ENCODE measurements at regions not wholly inside any gene's neighbourhood (a gene's known extent, or its start where the extent isn't known, plus 50 kb on each side); places are given as distances from the start of the nearest gene placed in this dataset.
"Not testable (repeated sequence)": the region's sequence is repeated elsewhere in the genome, so short reads cannot be mapped to it uniquely, and the experiment has no call there.

DNA sequence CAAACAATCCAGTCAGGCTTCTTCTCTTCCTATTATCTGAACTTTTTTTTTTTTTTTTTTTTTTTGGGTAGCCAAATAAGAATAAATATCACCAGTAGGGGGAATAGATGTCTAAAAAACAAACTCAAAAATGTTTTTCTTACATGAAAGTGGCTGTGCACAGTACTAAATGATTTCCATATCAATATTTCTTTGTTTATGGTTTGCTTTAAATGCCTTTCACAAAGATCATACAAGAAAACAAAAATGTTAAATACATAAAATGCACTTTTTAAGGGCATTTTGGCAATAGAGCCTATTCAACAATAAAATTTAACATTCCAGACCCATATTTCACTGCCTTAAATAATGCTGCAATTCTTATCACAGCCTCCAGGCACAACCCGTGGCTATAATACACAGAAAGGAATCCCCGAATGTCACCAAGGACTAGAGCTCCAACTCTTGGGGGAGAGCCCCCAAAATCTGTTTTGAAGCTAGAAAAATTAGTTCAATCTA is 91.1 kb upstream of the TBCA start:
- DNase-seq: peak; percentile 37 to 54

DNA sequence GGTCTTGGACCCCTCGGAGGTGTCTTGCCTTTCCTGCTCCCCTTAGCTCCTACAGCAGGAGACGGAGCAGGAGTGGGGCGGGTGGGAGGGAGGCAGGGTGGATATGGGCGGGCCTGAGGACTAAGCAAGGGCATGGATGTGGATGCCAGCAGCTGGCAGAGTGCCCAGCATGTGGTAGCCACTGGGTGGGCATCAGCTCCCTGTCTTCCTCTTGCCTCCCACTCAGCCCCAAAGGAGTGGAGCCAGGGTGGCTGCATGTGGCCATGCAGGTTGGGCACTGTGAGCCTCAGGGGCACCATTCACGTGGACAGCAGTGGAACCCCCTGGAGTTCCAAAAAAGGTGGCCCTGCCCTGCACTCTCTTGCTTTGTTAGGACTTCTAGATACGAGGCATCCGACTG is 90.1 kb upstream of the TBCA start:
- no peak for DNase-seq

DNA sequence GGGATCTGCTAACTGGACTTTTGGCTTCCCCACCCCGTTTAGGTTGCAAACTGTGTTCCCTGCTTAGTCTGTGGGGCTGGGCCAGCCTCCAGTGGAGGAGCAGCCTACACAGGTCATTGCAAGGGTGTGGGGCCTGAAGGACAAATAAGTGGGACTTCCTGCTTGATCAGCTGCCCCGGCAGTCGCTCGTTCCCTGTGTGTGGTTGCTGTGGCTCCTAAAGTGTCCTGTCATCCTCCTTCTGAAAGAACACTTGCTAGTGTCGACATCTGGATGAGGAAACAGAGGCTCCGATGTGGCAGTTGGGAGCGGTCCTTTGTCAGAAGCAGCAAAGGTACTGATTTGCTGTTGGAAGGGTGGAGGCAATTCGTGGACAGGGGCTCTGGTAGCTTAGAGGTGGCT is 88.9 kb upstream of the TBCA start:
- DNase-seq: no peak

DNA sequence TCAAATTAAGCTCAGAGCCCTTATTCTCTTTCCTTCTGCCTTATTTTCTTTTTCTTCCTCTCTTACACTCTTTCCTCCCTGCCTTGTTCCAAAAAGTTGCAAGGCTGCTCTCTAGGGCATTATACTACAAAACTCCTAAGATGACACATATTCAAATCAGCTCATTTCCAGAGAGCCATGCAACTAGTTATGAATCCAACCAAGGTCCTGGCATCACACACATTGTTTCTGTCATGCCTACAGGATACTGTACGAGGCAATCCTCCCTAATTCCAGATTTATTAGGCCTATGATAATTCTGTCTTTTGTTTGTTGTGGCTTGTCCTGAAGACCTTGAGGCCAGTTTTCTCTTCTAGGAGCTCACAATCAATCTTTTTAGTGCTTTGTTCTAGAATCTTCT is 87.0 kb upstream of the TBCA start:
- DNase-seq: no peak

DNA sequence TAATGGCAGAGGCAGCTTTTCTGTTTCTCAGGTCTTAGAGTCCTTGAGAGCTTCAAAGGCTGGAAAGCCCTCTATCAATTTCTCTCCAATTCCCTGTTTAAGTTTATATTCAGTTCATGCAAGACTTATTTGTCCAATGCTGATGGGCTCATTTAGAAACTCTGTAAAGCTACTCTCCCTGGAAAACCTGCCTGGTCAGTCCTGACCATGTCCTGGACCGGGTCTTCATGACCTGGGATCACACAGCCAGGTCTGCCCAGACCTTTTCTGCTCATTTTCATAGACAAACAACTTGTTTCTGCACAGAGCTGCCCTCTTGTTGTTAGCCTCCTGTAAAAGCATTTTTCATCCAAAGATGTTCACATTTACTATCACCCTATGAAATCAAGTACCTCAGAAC is 85.4 kb upstream of the TBCA start:
- no peak for DNase-seq

DNA sequence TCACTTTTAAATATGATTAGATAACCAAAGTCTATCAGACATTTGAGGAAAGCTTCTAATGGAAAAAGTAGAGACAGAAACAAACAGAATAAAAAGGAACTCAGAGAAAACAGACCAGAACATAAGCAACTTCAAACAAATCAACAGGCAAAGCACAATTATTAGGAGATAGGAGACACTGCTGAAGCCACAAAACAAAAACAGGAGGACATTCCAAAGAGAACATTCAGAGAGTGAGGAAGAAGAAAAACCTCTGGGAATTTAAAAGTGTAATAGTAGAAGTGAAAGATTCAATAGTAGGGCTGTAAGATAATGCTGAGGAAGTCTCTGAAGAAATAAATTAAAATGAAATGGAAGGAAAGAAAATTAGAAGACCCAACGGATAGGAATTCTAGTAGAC is 83.2 kb upstream of the TBCA start:
- no peak for DNase-seq

DNA sequence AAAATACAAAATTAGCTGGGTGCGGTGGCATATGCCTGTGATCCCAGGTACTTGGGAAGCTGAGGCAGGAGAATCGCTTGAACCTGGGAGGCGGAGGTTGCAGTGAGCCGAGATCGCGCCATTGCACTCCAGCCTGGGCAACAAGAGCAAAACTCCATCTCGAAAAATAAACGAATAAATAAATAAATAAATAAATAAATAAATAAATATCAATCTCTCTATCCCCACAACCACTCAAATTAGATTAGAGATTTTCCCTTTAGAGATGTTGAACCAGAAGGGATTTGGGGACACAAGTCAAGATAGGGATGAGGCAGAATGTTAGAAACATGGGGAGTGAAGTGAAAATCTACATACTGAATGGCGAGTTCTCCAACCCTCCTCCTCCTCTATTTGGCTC is 82.5 kb upstream of the TBCA start:
- DNase-seq: not testable (repeated sequence)

DNA sequence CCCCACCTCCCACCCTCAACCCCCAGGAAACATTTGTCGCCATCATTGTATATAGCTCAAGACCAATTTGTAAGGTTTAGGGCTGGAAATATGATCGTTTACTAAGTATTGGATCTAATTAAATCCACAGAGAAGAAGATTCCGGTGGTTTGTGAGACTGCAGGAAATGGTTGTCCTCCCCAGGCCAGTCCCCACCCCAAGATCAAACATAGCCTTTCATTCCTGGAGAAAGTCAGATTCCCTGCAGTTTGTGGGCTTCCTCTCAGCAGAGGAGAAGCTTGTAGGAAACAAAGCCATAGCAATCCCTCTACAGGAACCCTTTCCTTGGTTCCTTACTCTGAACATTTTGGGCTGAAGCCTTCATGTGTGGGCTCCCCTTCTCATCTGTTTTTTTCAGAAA is 79.2 kb upstream of the TBCA start:
- no peak for DNase-seq

DNA sequence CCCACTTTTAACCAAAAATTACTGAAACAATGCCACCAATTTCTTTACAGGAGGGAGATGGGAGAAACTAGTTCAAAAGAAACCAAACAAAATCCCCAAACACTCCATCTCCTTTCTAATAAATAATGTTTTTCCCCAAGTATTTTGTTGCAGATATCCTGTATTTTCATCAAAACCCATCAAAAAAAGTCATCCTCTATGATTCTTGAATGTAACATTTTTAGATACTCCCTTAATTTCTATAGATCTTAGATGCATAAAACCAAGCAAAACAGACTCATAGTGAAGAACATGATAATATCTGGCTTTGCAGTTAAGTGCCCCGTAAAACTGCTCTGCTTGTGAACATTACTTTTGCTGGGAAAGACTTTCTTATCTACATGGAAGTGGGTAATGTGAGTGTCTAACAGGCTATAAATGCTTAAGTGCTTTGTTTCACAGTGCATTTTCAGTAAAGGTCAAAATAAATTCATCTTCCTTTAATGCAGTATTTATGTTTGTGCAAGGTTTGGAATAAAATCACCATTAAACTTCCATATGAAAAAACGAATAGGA is 77.3 kb upstream of the TBCA start:
- no peak for DNase-seq

DNA sequence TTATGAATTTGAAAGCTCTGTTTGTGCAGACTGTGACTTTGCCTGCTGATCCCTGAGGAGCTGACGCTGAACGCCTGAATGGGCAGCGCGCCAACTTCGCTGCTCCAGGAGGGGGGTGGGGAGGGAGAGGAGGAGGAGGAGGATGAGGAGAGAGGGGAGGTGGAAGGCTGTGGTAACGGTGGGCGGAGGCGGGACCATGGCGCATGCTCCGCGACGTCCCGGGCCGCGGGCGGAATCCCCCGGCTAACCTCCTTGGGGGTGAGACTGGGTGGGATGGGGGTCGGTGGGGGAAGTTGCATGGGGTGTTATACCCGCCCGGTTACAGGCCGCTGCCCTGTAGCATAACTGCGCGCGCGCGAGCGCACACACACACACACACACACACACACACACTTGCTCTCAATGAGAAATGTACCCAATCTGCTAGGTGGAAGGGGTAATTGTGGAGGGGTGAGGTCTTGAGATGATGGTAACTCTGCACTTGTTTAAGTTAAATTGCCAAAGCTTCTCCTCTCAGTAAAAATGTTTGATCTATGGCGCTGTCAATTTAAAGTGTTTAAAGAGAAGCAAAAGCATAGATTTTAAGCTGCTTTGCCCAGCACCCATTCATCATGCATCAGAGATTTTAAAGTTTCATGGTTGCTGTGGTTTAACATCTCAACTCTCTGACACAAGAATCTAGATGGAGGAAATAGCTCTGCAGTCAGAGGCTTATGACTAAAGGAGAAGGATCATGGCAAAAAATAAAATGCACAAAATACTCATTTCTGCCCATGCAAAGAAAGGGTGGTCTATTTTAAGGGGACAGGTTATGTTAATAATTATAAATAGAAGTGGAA is 76.6 kb upstream of the TBCA start:
- DNase-seq: peak; percentile 11 to 19

DNA sequence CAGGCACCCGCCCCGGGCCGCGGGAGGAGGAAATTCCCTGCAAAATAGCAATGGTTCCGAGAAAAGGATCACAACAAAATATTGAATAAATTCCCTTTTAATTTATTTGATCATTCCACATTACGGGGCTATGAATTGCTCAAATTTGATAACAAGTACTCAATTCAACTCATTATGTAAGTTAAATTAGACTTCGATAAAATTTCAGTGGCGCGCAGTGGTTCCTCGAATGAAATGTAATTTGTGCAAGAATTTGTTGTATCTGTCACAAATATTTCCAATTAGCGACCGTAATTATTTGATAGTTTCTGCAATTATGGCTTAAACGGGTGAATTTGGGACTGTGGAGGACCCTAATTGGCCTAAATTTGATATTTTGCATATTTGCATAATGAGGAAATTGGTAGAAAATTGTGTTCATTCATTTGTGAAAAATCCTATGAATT is 76.0 kb upstream of the TBCA start:
- no peak for DNase-seq

DNA sequence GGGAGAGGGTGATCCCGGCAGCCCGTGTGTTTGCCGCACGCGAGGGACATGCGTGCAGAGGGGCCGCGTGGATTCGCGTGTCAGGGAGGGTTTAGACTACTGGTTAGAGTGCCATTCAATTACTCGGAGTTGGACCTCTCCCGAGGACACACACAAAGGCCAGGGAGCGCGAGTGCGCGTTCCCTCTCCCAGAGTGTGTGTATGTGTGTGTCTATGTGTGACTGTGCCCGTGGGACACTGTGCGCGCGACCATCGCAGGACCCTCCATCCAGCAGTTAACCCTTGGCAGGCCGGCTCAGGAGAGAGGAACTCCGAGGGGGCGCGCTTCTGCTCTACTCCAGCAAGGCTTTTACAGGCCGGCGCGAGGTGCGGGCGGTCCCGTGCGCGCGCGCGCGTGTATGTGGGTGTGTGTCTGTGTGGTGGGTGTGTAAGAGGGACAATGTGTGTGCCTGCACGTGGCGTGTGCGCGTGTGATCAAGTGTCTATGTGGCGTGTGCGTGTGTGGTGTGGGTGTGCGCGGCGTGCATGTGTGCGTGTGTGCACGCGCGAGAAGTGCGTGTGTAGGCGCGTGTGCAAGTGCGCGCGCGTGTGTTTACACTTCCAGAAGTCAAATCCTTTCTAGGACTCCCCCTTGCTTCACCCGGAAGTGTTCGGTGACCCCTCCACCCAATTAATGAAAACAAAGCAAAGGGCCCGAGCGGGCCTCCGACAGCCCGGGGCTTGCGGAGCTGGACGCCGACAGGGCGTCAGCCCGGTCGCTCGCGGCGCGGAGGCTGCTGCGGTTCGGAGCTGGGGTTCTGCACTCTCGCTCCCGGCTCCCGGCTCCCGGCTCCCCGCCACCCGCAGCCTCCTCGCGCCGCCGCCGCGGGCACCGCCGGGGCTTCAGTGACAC is 75.3 kb upstream of the TBCA start:
- DNase-seq: no peak

DNA sequence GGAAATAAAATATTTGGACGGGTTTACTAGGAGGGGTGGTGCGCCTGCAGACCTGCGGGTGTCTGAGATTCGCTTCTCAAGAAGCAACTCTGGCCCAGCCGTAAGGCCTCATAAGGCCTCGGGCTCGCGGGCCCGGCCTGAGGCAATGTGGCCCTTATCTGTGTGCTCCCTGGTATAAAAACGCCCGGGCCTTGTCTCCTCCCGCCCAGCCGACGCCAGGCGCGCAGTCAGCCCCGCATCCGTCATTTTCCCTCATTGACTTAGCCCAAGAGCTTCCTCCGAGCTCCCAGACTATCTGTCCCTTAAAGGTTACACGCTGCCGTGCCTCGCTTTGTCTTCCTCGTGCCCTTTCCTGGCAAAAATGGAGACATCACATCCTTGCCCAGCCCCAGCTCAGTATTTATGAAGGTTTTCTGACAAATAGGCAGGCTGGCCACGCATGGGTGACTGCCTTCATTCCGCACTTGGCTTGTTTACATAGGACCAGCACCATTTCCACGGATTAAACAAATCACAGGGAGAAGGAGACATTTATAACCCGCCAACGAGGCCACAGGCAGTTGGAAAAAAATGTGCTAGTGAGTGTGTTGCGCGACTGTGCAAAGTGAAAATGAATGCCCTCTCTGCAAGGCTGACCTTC is 74.5 kb upstream of the TBCA start:
- DNase-seq: no peak

DNA sequence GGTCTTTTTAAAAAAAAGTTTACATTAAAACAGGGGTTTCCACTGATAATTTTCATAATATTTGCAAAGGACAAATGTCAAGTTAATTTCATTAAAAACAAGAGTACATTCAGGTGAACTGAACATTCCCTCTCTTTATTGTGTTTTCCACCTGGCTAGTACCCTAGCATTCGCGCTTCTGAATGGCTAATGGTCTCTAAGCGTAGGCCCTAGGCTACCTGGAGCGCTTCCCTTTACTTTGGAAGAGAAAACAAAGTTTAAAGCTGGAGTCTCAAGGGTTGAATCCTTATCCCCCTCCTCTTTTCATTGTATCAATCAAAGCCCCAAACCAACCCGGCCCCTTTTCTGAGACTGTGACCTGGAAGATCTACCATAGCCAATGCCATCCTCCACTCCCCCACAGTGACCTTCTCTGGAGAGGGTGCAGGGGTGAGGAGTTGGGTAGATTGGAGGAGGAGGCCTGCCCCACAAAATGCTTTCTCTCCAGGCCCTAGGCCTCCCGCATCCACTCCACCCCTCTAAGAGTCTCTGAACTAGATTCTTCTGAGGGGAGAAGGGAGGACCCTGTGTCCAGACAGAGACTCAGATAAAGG is 73.3 kb upstream of the TBCA start:
- DNase-seq: no peak

DNA sequence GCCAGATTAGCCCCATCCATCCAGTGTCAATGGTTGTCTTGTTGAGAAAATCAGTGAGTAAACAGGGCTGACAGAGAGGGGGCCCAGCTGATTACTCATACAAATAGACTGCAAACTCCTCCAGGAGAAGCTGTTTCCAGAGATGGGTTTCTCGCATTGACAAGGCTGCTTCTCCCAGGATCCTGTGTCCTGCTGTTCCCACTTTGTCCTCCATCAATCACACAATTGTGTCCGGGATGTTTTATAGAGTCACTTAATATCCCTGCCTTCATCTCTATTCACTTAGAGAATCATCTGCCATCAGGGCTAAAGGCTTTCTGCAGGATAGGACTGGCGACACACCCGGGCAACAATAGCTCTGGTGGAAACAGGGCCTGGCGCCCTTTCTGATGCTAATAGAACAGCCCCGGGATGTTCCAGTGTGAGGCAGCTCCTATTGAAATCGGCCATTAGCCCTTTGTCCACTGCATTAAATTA is 71.7 kb upstream of the TBCA start:
- no peak for DNase-seq

DNA sequence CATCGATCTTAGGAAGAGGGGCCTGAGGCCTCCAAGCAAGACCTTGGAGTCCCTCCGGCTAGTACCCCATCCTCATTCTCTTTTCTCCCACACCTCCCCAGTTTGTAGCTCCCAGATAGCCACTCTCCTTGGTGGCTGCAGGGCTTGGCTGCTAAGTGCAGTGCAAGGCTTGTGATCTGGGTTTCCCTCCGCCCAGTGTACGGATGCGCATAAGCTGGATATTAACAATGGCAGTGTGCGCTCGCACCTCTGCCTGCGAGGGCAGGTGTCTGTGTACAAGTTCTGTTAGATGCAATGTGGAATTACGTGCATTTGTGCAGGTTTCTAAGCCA is 71.0 kb upstream of the TBCA start:
- DNase-seq: no peak

DNA sequence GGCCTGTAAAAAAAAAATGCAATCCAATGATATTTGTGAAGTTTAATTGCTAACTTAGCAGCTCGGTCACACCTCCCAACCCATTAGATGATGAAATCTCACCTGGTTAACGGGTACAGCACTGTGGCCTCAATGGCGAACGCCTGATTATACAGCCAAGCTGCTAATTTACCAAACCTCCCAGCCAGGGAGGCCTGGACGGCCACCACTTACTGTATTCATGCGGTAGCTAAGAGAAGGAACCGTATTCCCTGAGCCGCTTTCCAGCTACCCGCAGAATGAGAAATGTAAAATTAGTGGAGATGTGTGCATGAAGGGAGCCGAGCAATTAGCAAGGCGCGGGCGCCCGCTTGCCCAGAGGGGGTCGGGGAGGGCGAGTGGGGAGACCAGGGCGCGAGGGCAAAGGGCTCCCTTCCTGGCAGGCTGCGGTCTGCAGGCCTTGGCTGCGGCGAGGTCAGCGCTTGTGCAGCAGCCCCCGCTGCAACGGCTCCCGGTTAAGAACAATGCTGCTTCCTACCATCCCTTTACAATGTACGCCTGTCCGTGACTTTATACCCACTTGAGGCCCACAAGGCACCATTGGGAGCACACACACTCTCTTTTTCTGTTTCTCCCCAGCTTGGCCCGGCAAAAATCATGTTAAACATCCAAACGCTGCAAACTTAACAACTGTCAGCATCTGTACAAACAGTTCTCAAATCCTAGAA is 70.4 kb upstream of the TBCA start:
- no peak for DNase-seq

DNA sequence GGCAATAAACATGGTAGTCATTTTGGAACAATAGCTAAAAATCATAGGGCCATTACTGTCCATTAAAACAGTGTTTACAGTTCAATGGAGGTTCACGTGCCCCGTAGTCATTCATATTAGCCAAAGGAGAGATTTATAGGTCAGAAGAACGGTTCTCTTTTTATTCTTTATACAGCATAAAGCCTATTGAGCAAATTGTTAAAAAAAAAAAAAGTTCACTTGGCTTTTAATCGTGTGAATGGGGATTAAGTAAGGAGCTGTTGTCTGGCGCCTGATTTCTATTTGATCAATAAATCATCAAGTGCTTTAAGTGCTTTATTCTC is 69.1 kb upstream of the TBCA start:
- DNase-seq: no peak

DNA sequence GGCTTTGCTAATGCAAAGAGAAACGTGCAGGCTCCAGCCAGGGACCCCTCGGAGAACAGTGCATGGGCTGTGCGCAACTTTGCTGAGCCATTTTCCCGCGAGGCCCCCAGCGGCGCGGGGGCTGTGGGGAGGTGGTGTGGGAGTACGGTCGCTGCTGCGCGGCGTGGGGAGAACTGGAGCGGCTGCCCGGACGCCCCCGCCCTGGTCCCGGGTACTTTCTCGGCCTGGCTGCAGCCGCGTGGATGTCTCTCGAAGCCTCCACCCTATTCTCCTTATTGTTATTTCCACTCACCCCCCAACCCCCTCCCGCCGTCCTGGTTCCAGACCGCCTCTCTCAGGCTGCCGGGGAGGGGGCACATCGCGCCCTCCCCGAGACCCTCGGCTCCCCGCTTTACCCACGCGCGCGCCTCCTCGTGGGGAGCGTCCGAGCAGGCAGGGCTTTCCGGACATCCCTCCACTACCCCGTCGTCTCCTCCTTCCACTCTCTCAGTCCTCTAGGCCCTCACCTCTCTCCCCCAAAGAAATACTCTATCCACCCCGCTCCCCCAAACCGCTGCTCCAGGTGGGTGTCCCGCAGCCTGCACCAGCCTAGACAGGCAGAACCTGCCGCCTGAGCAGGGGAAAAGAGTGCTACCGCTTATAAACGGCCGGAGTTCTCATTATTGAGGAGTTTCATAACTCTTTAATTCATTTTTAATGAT is 68.6 kb upstream of the TBCA start:
- no peak for DNase-seq

DNA sequence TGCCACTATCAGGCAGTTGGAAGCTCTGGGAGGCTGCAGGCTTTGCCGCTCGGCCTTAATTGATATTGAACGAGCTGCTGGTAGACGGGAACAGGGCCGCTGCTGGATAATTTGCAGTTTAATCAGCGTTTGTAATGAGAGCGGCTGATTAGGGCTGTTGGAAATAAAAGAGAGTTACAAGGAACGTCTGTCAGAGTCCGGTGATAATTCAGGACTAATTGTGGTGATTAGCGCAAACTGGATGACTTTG is 68.2 kb upstream of the TBCA start:
- no peak for DNase-seq

DNA sequence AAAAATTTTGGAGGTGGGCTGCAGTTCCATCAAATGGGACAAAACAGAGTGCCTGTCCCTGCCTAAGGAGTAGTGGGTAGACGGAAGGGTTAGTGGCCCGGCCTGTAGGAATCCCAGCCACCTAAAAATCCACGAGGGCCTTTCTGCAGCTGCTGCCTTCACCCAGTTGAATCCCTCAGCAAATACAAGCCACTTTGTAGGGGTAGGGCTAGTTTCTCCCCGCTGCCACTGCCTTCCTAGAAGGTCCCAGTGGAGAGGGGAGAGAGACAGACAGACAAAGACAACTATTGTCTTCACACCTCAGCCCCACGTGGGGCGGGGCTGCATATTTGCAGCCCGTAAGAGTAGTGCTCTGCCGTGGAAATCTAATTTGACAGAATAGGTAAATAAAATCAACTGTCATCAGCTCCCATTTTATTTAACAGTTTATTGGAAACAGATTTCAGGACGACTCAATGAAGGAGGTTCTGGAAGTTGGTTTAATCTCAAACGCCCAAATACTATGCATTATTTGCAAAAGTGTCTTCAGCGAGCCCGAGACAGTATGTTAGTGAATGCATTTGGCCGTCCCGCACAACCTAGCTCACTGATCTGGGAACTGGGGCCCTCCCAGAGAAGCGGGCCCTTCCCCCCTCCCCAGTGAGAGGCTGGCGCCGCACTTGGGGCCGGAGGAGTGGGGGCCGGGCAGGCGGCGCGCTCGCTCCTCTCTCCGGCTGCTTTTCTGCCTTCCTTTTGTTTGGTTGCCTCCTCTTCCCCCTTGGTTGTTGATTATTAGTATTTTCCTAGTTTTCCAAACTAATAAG is 67.6 kb upstream of the TBCA start:
- no peak for DNase-seq

Data from AML-193 (cell line).